ENCODE measurements at regions not wholly inside any gene's neighbourhood (a gene's known extent, or its start where the extent isn't known, plus 50 kb on each side); places are given as distances from the start of the nearest gene placed in this dataset.

DNA sequence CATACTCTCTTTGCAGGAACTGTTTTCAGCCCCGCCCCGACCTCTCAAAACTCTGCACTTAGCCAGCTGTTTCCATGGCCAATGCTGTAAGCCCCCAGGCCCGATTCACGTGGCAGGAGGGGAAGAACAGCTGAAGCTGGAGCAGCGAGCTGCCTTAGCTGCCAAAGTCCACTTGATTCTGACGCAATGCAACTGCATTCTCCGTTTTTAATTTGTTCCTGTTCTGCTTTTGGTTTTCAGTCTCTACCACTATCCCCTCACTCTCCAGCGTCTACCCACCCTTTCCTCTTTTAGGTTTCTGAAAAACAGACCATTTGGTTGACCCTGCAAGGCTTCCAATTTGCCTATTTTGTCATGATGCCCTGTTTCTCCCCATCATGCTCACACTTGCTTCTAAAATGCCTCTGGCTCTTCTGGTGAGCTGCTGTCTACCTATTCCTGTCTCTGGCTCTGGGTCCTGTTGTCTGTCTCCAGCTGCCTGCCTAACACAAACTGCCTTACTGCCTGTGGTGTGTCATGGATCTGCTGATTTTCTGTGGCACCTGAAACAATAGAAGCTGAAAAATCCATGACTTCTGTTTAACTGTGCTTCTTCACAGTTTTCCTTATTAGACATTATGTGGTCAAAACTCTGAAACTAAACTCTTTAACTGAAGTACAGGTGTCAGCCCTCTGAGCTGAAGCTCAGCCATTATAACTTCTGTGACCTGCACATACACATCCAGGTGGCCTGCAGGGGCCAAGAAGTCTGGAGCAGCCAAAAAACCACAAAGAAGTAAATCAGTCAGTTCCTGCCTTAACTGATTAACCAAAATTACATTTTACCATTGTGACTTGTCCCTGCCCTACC, 160.5 kb upstream of the AGTR2 start:
- DNase-seq (ENCODE audit: low spot score): no peak
- Histone ChIP-seq H3K27ac (no peak overlapping the region), H3K4me3 (no peak overlapping the region)
- TF ChIP-seq, protein P1, sequence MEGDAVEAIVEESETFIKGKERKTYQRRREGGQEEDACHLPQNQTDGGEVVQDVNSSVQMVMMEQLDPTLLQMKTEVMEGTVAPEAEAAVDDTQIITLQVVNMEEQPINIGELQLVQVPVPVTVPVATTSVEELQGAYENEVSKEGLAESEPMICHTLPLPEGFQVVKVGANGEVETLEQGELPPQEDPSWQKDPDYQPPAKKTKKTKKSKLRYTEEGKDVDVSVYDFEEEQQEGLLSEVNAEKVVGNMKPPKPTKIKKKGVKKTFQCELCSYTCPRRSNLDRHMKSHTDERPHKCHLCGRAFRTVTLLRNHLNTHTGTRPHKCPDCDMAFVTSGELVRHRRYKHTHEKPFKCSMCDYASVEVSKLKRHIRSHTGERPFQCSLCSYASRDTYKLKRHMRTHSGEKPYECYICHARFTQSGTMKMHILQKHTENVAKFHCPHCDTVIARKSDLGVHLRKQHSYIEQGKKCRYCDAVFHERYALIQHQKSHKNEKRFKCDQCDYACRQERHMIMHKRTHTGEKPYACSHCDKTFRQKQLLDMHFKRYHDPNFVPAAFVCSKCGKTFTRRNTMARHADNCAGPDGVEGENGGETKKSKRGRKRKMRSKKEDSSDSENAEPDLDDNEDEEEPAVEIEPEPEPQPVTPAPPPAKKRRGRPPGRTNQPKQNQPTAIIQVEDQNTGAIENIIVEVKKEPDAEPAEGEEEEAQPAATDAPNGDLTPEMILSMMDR (IDR thresholded peaks at IDR 0.05): no peak

DNA sequence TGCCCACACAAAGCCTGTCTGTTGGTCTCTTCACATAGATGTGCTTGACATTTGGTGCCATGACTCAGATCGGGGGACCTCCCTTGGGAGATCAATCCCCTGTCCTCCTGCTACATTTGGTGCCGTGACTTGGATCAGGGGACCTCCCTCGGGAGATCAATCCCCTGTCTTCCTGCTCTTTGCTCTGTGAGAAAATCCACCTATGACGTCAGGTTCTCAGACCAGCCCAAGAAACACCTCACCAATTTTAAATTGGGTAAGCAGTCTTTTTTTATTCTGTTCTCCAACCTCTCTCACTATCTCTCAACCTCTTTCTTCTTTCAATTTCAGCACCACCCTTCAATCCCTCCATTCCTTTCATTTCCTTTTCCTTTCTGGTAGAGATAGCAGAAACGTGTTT, 159.6 kb upstream of the AGTR2 start:
- TF ChIP-seq, protein P1 (IDR thresholded peaks at IDR 0.05): no peak
- DNase-seq (ENCODE audit: low spot score): no peak
- Histone ChIP-seq H3K27ac (no peak overlapping the region), H3K4me3 (no peak overlapping the region)

DNA sequence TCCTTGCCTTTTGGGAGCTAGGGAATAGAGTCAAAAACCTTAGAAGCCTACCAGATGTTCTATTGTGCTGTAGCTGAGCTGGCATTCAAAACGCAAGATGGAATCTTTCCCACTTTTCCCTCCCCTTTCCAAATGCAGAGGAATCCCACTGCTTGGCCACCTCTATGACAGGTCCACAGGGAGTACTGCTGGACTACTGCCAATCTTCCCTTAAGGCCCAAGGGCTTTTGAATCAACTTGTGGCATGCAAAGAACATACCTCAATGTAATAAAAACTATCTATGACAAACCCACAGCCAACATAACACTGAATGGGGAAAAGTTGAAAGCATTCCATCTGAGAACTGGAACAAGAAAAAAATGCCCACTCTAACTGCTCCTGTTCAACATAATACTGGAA, 139.2 kb upstream of the AGTR2 start:
- TF ChIP-seq, protein P1 (IDR thresholded peaks at IDR 0.05): no peak
- DNase-seq (ENCODE audit: low spot score): no peak
- H3K27ac ChIP-seq: no peak overlapping the region
- H3K4me3 ChIP-seq: no peak overlapping the region
